Hematopoietic multipotent progenitor cell treated with erythropoietin and hydrocortisone succinate and interleukin-3 and kit ligand, for 8 days (in vitro differentiated cells): ENCODE measurements at regions not wholly inside any gene's neighbourhood (a gene's known extent, or its start where the extent isn't known, plus 50 kb on each side); places are given as distances from the start of the nearest gene placed in this dataset.
"Not testable (repeated sequence)": the region's sequence is repeated elsewhere in the genome, so short reads cannot be mapped to it uniquely, and the experiment has no call there.

Source experiments
- DNase-seq: peaks from one replicate; pipeline ENCODE4 v3.0.0-alpha.2; 2015

DNA sequence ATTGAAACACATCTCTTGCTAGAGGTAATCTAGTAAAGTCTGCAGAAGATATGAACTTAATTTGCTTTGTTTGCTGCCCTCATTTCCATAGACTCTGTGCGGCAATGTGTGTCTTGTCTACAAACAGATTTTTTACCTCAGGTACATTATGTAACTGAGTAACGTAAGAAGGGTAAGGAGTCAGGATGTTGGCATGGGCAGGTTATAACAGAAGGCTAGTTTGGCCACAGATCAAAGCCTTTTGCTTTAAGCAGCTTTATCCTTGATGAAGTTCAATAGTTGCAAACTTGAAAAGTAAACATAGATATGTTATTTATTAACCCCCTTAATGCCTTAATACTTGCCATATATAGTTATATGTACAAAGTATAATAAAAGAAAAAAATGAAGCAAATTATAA is 391.6 kb upstream of the FKBP1C start:
- DNase-seq = no peak

GRCh38 chr6:62808565-62809293 is 402.5 kb upstream of the FKBP1C start:
- no peak for DNase-seq

GRCh38 chr6:62805431-62805830 is 405.8 kb upstream of the FKBP1C start:
- no peak for DNase-seq

DNA sequence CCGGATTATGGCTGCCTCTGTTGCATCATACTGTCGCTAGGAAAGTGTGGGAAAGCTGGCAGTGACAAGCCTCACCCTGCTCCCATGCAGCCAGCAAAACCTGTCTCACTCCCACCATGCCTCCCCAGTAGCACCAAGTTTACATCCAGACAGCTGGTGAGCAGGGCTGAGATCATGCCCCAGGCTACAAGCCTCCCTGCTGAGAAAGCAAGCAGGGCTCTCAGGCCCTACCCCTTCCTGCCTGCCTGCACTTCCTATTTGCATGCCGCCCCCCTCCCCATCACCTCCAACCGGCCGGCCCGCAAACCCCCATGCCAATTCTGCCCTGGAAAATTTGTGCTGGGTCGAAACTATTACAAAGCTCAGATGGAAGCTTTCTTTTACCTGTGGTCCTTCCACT is 408.2 kb upstream of the FKBP1C start:
- no peak for DNase-seq

GRCh38 chr6:62797190-62797589 is 414.1 kb upstream of the FKBP1C start:
- no peak for DNase-seq

DNA sequence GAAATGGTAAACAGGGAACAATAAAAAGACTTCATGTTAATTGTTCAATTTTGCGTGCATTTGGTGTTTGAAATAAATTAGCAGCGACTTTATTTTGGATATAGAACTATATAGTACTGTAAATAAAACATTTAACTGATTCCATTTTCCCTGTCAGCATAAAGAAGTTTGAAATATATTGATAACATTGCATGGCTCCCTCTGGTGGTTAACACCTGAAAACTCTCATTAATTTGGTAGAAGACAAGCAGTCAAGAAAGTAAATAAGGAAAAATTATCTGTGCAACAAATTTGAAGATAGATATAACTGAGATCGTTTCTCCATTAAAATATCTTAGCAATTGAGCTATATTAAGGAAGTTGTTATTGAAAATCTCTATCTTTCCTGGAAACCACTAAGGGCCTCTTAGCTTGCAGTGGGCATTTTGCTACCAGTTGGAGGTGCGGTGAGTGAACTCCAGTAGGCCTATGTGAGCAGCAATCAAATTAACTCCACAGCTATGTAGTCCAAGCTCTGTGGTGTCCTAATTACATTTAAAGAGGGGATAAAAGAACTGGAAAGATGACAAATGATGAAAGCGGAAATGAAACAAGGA is 435.7 kb upstream of the FKBP1C start:
- peak; percentile 43 for DNase-seq

GRCh38 chr6:62766174-62766573 is 445.1 kb upstream of the FKBP1C start:
- DNase-seq = not testable (repeated sequence)

DNA sequence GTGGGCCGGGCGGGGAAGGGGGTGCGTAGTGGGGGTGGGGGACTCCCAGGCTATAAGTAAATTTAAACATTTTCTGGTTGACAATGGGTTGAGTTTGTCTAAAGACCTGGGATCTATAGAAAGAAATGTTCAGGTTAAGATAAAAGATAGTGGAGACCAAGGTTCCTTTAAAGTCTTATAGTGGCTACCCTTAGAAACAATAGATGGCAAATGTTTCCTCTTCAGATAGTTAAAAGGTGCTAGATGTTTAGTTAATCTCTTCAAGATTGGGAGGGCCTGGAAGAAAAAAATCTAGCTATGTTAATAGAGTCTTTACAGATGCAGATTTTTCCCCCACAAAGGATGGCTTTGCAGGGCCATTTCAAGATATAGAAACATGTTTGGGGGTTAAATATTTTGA is 446.4 kb upstream of the FKBP1C start:
- no peak for DNase-seq

GRCh38 chr6:62763125-62763912 is 447.9 kb upstream of the FKBP1C start:
- DNase-seq = no peak

- no peak for DNase-seq
These were observed 460.9 kb upstream of the KHDRBS2 start for GRCh38 chr6:62746968-62747367.

DNA sequence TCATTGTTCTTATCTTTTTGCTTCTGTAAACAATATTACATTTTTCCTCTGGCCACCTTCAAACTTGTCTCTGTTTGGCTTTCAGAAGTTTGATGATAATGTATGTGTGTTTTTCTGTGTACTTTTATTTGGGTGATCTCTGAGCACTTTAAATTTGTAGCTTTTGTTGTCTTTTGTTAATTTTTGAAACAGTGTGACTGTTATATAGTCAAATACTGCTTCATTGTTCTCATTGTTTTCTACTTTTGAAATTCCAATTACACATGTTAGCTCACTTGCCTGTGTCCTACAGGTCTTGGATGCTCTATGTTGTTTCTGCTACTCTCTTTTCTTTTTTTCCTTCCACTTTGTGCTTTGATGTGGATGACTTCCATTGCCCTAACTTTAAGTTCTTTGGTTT is 460.1 kb upstream of the KHDRBS2 start:
- no peak for DNase-seq

- DNase-seq = no peak
These were observed 454.6 kb upstream of the KHDRBS2 start for GRCh38 chr6:62740596-62740995.

- no peak for DNase-seq
These were observed 454.1 kb upstream of the KHDRBS2 start for GRCh38 chr6:62740171-62740570.

GRCh38 chr6:62737792-62738191 is 451.8 kb upstream of the KHDRBS2 start:
- DNase-seq = no peak

- DNase-seq = no peak
These were observed 435.4 kb upstream of the KHDRBS2 start for GRCh38 chr6:62721408-62721807.

- no peak for DNase-seq
These were observed 430.7 kb upstream of the KHDRBS2 start for GRCh38 chr6:62716719-62717118.

DNA sequence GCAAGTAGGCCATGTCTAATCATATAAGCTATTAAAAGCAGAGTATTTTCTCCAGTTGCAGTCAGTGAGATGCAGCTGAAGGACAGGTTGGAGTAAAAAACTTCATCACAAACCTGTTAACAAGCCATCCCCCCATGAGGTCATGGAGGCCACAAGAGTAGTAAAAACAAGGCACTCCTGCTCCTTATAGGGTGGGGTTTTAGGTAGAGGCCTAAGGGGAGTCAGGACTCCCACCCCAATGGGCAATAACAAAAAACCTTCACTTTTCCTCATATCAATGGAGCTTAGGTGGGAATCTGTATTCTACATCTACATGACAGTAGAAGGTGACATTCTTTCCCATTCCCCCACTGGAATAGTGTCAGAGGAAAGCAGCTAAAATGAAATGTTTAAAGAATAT is 428.1 kb upstream of the KHDRBS2 start:
- DNase-seq = no peak

- DNase-seq = no peak
These were observed 425.7 kb upstream of the KHDRBS2 start for GRCh38 chr6:62711750-62712149.

GRCh38 chr6:62707914-62708313 is 421.9 kb upstream of the KHDRBS2 start:
- no peak for DNase-seq

- DNase-seq = no peak
These were observed 421.1 kb upstream of the KHDRBS2 start for GRCh38 chr6:62707156-62707555.

DNA sequence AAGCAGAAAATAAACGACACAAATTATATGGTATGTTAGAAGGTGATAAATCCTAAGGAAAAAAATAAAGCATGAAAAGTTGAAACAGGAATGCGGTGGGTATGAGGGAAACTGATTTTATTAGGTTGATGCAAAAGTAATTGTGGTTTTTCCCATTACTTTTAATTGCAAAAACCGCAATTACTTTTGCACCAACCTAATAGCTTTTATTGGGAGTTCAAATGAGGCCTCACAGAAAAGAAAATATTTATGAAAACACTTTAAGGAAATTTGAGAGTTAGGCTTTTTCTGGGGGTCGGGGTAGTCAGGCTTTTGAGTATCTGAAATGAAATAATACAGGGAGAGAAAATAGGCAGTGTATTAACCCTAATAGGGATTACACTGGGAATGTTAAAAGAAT is 397.0 kb upstream of the KHDRBS2 start:
- DNase-seq = no peak

DNA sequence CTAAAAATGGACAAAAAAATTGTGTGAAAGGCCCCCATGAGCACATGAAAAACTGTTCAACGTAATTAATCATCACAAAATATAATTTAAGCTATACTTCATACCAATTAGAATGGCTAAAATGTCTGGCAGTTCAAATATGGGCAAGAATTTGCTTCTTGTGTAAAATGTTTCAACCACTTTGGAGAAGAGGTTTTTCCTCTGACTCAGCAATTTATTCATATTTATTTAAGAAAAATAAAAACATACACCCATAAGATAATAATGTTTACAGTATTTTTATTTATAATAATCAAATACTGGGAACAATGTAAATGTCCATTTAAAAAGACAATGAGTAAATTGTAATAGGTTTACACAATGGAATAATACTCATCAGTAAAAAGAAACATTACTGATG is 395.1 kb upstream of the KHDRBS2 start:
- DNase-seq = no peak

- no peak for DNase-seq
These were observed 387.0 kb upstream of the KHDRBS2 start for GRCh38 chr6:62672989-62673388.
